Neural crest cell (in vitro differentiated cells): ENCODE measurements at regions not wholly inside any gene's neighbourhood (a gene's known extent, or its start where the extent isn't known, plus 50 kb on each side); places are given as distances from the start of the nearest gene placed in this dataset.

Source experiments
- DNase-seq: peaks from one replicate; pipeline ENCODE4 v3.0.0; 2021; ENCODE audit warnings: low read depth, mixed read lengths, low spot score
- H3K27ac Mint-ChIP-seq: one replicate; pipeline ENCODE4 v1.8.0; 2021; ENCODE audit warnings: mild to moderate bottlenecking, mixed read lengths; ENCODE audit not compliant: unreplicated experiment
- H3K27me3 Mint-ChIP-seq: 2 replicates; pipeline ENCODE4 v1.8.0; 2021; ENCODE audit warnings: low read depth, mild to moderate bottlenecking, mixed read lengths
- H3K36me3 Mint-ChIP-seq: 2 replicates; pipeline ENCODE4 v1.8.0; 2021; ENCODE audit warnings: low read depth, mild to moderate bottlenecking, mixed read lengths
- H3K4me1 Mint-ChIP-seq: 2 replicates; pipeline ENCODE4 v1.8.0; 2021; ENCODE audit warnings: mixed read lengths
- H3K4me3 Mint-ChIP-seq: one replicate; pipeline ENCODE4 v1.8.0; 2021; ENCODE audit warnings: mild to moderate bottlenecking, mixed read lengths
- H3K9me3 Mint-ChIP-seq: 2 replicates; pipeline ENCODE4 v1.8.0; 2021; ENCODE audit warnings: mixed read lengths
- CTCF ChIP-seq: fragments of 200-600 bp; sonication (generic); conservative IDR thresholded peaks from 2 replicates; pipeline ENCODE4 v1.5.0; 2021; ENCODE audit warnings: antibody characterized with exemption, mild to moderate bottlenecking

GRCh38 chr15:96246057-96246456, 84.4 kb upstream of the NR2F2 start:
- no peak for TF ChIP-seq CTCF
- no peak for DNase-seq
- no peaks in the 10 kb centered on the region for H3K27me3 Mint-ChIP-seq
- peaks cover 25% of the 10 kb centered on the region for H3K9me3 Mint-ChIP-seq
- peaks cover 41% of the 10 kb centered on the region for H3K36me3 Mint-ChIP-seq
- H3K4me1 Mint-ChIP-seq, result peaks cover 18% of the 10 kb centered on the region
- H3K4me3 Mint-ChIP-seq, result no peak overlapping the region
- no peak overlapping the region for H3K27ac Mint-ChIP-seq

DNA sequence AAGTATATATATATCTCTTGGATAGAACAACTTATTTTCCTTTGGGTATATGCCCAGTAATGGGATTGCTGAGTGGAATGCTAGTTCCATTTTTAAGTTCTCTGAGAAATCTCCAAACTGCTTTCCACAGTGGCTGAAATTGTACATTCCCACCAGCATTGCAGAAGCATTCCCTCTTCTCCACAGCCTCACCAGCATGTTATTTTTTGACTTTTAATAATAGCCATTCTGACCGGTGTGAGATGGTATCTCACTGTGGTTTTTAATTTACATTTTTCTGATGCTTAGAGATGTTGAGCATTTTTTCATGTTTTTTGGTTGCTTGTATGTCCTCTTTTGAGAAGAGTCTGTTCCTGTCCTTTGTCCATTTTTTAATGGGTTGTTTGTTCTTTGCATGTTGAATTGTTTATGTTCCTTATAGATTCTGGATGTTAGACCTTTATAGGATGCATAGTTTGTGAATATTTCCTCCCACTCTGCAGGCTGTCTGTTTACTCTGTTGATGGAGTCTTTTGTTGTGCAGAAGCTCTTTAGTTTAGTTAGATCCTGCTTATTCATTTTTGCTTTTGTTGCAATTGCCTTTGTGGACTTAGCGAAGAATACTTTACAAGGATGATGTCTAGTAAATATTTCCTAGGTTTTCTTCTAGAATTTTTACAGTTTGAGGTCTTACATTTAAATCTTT, 82.7 kb upstream of the NR2F2 start:
- H3K4me3 Mint-ChIP-seq, result no peak overlapping the region
- H3K9me3 Mint-ChIP-seq, result peaks cover 28% of the 10 kb centered on the region
- TF ChIP-seq CTCF, result no peak
- H3K27me3 Mint-ChIP-seq, result no peaks in the 10 kb centered on the region
- no peak overlapping the region for H3K27ac Mint-ChIP-seq
- no peak for DNase-seq
- H3K36me3 Mint-ChIP-seq, result peaks cover 47% of the 10 kb centered on the region
- H3K4me1 Mint-ChIP-seq, result peaks cover 18% of the 10 kb centered on the region

DNA sequence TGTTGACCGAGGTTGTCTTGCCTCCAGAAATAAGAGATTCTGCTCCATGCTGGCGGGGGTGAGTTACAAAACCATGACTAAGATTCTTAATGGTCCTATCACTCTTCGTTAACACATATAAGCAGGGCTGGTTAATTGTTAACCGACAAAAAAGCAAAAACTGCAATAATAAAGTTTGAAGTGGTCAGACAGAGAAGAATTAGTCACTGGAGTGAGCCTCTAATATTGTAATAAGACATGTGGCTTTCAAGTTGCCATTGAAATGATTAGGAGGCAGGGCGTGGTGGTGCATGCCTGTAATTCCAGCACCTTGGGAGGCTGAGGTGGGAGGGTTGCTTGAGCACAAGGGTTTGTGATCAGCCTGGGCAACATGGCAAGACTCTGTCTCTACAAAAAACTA, 78.4 kb upstream of the NR2F2 start:
- no peak for DNase-seq
- peaks cover 15% of the 10 kb centered on the region for H3K9me3 Mint-ChIP-seq
- peaks cover 12% of the 10 kb centered on the region for H3K4me1 Mint-ChIP-seq
- no peak for TF ChIP-seq CTCF
- no peak overlapping the region for H3K27ac Mint-ChIP-seq
- no peak overlapping the region for H3K4me3 Mint-ChIP-seq
- peaks cover 36% of the 10 kb centered on the region for H3K36me3 Mint-ChIP-seq
- no peaks in the 10 kb centered on the region for H3K27me3 Mint-ChIP-seq

- peaks cover 29% of the 10 kb centered on the region for H3K36me3 Mint-ChIP-seq
- no peak for DNase-seq
- H3K4me3 Mint-ChIP-seq, result no peak overlapping the region
- H3K27me3 Mint-ChIP-seq, result no peaks in the 10 kb centered on the region
- H3K4me1 Mint-ChIP-seq, result peaks cover 8% of the 10 kb centered on the region
- H3K27ac Mint-ChIP-seq, result no peak overlapping the region
- no peak for TF ChIP-seq CTCF
- peaks cover 8% of the 10 kb centered on the region for H3K9me3 Mint-ChIP-seq
These were observed 77.3 kb upstream of the NR2F2 start for GRCh38 chr15:96253006-96253747.

GRCh38 chr15:96254173-96254572, 76.3 kb upstream of the NR2F2 start:
- H3K9me3 Mint-ChIP-seq, result peaks cover 6% of the 10 kb centered on the region
- peaks cover 31% of the 10 kb centered on the region for H3K36me3 Mint-ChIP-seq

More at GRCh38 chr15:96254173-96254572, 76.3 kb upstream of the NR2F2 start:
- H3K4me3 Mint-ChIP-seq, result no peak overlapping the region
- H3K27ac Mint-ChIP-seq, result no peak overlapping the region
- peaks cover 4% of the 10 kb centered on the region for H3K4me1 Mint-ChIP-seq
- no peak for DNase-seq
- no peak for TF ChIP-seq CTCF
- H3K27me3 Mint-ChIP-seq, result no peaks in the 10 kb centered on the region
